Gastroesophageal sphincter (tissue), 4 donors: ENCODE measurements at regions not wholly inside any gene's neighbourhood (a gene's known extent, or its start where the extent isn't known, plus 50 kb on each side); places are given as distances from the start of the nearest gene placed in this dataset.

Experiments
- ATAC-seq: fragments of 150-250 bp; one replicate; pipeline ENCODE4 v1.9.1; 2016; ENCODE audit warnings: mild to moderate bottlenecking, moderate library complexity
- H3K27ac ChIP-seq, 4 donors: fragments of 200-600 bp; sonication (generic) in 3 of 4; 1 replicate in 3 of 4; 2 replicates in 1 of 4; pipeline ENCODE4 v1.5.1; 2016 to 2019
- H3K27me3 ChIP-seq: fragments of 200-600 bp; sonication (generic); one replicate; pipeline ENCODE4 v1.5.1; 2019
- H3K36me3 ChIP-seq, 2 donors: fragments of 200-600 bp; sonication (generic); one replicate each; pipeline ENCODE4 v1.5.1; 2019; ENCODE audit warnings: control low read depth in 1 of 2
- H3K4me1 ChIP-seq, 3 donors: fragments of 200-600 bp; sonication (generic); 1 replicate in 2 of 3; 2 replicates in 1 of 3; pipeline ENCODE4 v1.5.1; 2016 to 2019; ENCODE audit warnings: control low read depth in 2 of 3
- H3K4me3 ChIP-seq, 2 donors: fragments of 200-600 bp; sonication (generic); one replicate each; pipeline ENCODE4 v1.5.1; 2019; ENCODE audit warnings: mild to moderate bottlenecking in 1 of 2, moderate library complexity in 1 of 2
- H3K9me3 ChIP-seq, 3 donors: fragments of 200-600 bp; sonication (generic); one replicate each; pipeline ENCODE4 v1.5.1; 2017 to 2019; ENCODE audit warnings: control low read depth in 2 of 3
- EP300 ChIP-seq: sonication (generic); formaldehyde crosslinking; IDR thresholded peaks from one replicate; pipeline ENCODE4 v1.6.1; 2017; ENCODE audit warnings: antibody characterized with exemption, mild to moderate bottlenecking
- POLR2A ChIP-seq, 2 donors: fragments of 450-650 bp; IDR thresholded peaks; one replicate each; pipeline ENCODE4 v1.6.1; 2017; ENCODE audit warnings: antibody characterized with exemption in 2 of 2, mild to moderate bottlenecking in 2 of 2, moderate library complexity in 1 of 2
- POLR2AphosphoS5 ChIP-seq: sonication (generic); formaldehyde crosslinking; IDR thresholded peaks from one replicate; pipeline ENCODE4 v1.6.1; 2017; ENCODE audit warnings: antibody characterized with exemption
- WGBS, 2 donors: methylation state at CpG; one replicate each; pipeline ENCODE4 v1.1.5; 2018; ENCODE audit warnings: low coverage in 1 of 2; 5-methylcytosine and 5-hydroxymethylcytosine counted together
- TF ChIP-seq, protein P1 (sequence below), 4 experiments: fragments of 200-600 bp in 2 of 4; fragments of 450-650 bp in 2 of 4; sonication (generic) in 1 of 4; IDR thresholded peaks; one replicate each; pipeline ENCODE4 v1.5.1; 2017 to 2019; ENCODE audit warnings: antibody characterized with exemption in 4 of 4, mild to moderate bottlenecking in 2 of 4, moderate library complexity in 2 of 4

GRCh38 chr7:373818-374705 lies 84.1 kb downstream of the FOXL3 start:
- TF ChIP-seq EP300 (no peak), POLR2A (IDR thresholded peaks at IDR 0.05) (no peak), POLR2AphosphoS5 (no peak)
- TF ChIP-seq, protein P1, sequence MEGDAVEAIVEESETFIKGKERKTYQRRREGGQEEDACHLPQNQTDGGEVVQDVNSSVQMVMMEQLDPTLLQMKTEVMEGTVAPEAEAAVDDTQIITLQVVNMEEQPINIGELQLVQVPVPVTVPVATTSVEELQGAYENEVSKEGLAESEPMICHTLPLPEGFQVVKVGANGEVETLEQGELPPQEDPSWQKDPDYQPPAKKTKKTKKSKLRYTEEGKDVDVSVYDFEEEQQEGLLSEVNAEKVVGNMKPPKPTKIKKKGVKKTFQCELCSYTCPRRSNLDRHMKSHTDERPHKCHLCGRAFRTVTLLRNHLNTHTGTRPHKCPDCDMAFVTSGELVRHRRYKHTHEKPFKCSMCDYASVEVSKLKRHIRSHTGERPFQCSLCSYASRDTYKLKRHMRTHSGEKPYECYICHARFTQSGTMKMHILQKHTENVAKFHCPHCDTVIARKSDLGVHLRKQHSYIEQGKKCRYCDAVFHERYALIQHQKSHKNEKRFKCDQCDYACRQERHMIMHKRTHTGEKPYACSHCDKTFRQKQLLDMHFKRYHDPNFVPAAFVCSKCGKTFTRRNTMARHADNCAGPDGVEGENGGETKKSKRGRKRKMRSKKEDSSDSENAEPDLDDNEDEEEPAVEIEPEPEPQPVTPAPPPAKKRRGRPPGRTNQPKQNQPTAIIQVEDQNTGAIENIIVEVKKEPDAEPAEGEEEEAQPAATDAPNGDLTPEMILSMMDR (IDR thresholded peaks at IDR 0.05), result no peak
- Histone ChIP-seq H3K36me3 (no peaks in the 10 kb centered on the region), H3K27me3 (peaks cover 33% of the 10 kb centered on the region), H3K9me3 (no peaks in the 10 kb centered on the region), H3K4me1 (peaks cover 0 to 4% (median under 1%) of the 10 kb centered on the region in 3 donors), H3K27ac (no peak overlapping the region), H3K4me3 (no peak overlapping the region)
- no peak for ATAC-seq
- WGBS, 2 donors, result 58 to 86% methylated on average over 5 to 22 of the region's 23 CpGs

DNA sequence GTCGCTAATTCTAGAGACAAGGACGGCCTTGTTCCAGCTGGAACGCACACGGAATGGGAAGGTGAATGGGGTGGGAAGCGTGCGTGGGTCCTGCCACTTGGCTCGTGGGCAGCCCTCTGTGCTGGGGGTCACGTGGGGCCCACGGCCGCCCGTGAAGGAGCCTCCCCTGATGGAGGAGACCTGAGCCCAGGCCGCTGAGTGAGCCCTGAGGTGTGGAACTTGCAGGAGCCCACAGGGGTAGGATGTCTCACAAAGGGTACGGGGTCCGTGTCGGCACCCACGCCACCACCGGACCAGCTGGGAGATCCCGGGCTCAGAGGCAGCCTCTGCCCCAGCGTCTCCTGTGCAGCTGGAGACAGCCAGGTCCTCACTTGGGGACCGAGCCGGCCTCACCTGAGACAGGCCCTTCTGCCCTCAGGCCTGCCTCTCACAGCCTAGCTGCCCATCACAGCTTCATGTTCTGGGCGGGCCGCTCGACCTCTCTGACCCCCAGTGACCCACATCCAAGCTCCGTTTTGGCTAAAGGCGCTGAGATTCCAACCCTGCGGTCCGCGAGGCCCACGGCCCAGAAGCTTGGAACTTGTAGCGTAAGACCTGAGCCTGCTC lies 84.8 kb downstream of the FOXL3 start:
- Histone ChIP-seq H3K4me1 (peaks cover 0 to 12% (median 8%) of the 10 kb centered on the region in 3 donors), H3K27ac (no peak overlapping the region), H3K36me3 (no peaks in the 10 kb centered on the region), H3K27me3 (peaks cover 39% of the 10 kb centered on the region), H3K9me3 (no peaks in the 10 kb centered on the region), H3K4me3 (no peak overlapping the region)
- ATAC-seq, result no peak
- no CpG with 5 or more reads among the region's 31 CpGs for WGBS, 2 donors
- no peak for TF ChIP-seq POLR2AphosphoS5
- TF ChIP-seq EP300, result no peak
- no peak for TF ChIP-seq POLR2A (IDR thresholded peaks at IDR 0.05)
- TF ChIP-seq, protein P1 (IDR thresholded peaks at IDR 0.05), result no peak

DNA sequence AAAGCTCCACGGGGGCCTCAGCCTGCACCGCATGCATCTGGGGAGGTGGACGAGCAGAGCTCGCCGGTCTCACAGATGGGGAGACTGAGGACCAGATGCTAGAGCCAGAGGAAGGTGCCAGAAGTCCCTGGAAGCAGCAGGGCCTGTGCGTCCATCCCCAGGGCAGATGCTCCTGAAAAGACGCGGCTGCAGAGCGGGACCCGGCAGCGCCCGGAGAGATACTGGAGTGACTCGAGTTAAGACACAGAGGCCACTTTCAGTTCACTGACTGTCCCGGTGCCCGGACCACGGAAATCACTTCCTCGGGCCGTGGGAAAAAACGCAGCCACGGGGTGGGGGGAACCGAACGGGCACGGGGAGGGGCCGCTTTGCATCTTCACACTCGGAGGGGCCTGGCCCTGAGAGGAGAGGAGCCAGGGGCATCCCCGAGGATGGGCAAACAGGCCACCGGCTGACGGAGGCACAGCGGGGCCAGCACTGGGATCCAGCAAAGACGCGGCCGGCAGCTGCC lies 85.4 kb downstream of the FOXL3 start:
- Histone ChIP-seq H3K9me3 (no peaks in the 10 kb centered on the region), H3K4me3 (no peak overlapping the region), H3K4me1 (peaks cover 0 to 16% (median 10%) of the 10 kb centered on the region in 3 donors), H3K27me3 (peaks cover 39% of the 10 kb centered on the region), H3K27ac (no peak overlapping the region), H3K36me3 (no peaks in the 10 kb centered on the region)
- no peak for TF ChIP-seq POLR2AphosphoS5
- no peak for TF ChIP-seq POLR2A (IDR thresholded peaks at IDR 0.05)
- TF ChIP-seq, protein P1 (IDR thresholded peaks at IDR 0.05), result no peak
- no peak for TF ChIP-seq EP300
- no CpG with 5 or more reads among the region's 32 CpGs for WGBS, 2 donors
- no peak for ATAC-seq

- Histone ChIP-seq H3K27me3 (peaks cover 42% of the 10 kb centered on the region), H3K4me3 (no peak overlapping the region), H3K36me3 (no peaks in the 10 kb centered on the region), H3K27ac (no peak overlapping the region), H3K4me1 (peaks cover 0 to 16% (median 10%) of the 10 kb centered on the region in 3 donors), H3K9me3 (no peaks in the 10 kb centered on the region)
- TF ChIP-seq POLR2A (IDR thresholded peaks at IDR 0.05) (no peak), POLR2AphosphoS5 (no peak), EP300 (no peak)
- TF ChIP-seq, protein P1 (IDR thresholded peaks at IDR 0.05), result no peak
- 34 to 60% methylated on average over 2 to 4 of the region's 19 CpGs for WGBS, 2 donors
- no peak for ATAC-seq
Observed at GRCh38 chr7:375901-376305, 85.9 kb downstream of the FOXL3 start.
